HCT116 (cell line): ENCODE measurements at regions not wholly inside any gene's neighbourhood (a gene's known extent, or its start where the extent isn't known, plus 50 kb on each side); places are given as distances from the start of the nearest gene placed in this dataset.

Experiments used
- ATAC-seq: fragments of 200-7000 bp; cut with Tn5 transposase; 2 replicates; pipeline ENCODE4 v1.9.1; 2020; ENCODE audit warnings: mild to moderate bottlenecking, moderate library complexity
- BruUV-seq: library from RNA; stranded (reverse); fragments of 400-500 nt; replicated peaks from 2 replicates; lab custom pipeline; 2021; lab: Mats Ljungman, UMichigan
- CTCF ChIA-PET: fragments of 300-600 bp; sonication (Branson Sonifier 250); formaldehyde crosslinking; loops from one replicate; lab custom pipeline; 2021; ENCODE audit warnings: antibody characterized with exemption; lab: Charles Lee
- POLR2A ChIA-PET: fragments of 300-600, 350-600 bp; sonication (Branson Sonifier 250); formaldehyde crosslinking; loops from one replicate; lab custom pipeline; 2021; ENCODE audit warnings: antibody characterized with exemption; lab: Charles Lee
- RAD21 ChIA-PET, 2 experiments: fragments of 300-600 bp; sonication (Branson Sonifier 250); formaldehyde crosslinking; loops; one replicate each; lab custom pipeline; 2023; ENCODE audit warnings: low total read pairs in 2 of 2; ENCODE audit not compliant: uncharacterized antibody in 2 of 2, unreplicated experiment in 2 of 2, low non-redundant PET in 1 of 2; lab: Charles Lee
- DNase-seq: peaks from one replicate; pipeline ENCODE4 v3.0.0-alpha.2; 2010; ENCODE audit warnings: low read depth, low spot score
- H2AFZ ChIP-seq: fragments of 200-600 bp; shearing (Covaris generic), sonication (generic); 2 replicates; pipeline ENCODE4 v1.6.1; 2017; ENCODE audit warnings: low read depth, mixed run types, mixed read lengths, antibody characterized with exemption, low read length; ENCODE audit not compliant: poor library complexity, severe bottlenecking
- H3K27ac ChIP-seq: 2 replicates; pipeline ENCODE4 v1.5.1; 2012; ENCODE audit warnings: low read depth, low read length
- H3K27me3 ChIP-seq: fragments of 200-600 bp; sonication (generic); 2 replicates; pipeline ENCODE4 v1.6.1; 2016; ENCODE audit warnings: mixed run types, low read length, mixed read lengths; ENCODE audit not compliant: insufficient read depth
- H3K36me3 ChIP-seq, 2 experiments: fragments of 200-500 bp in 1 of 2; fragments of 200-600 bp in 1 of 2; sonication (Bioruptor generic) in 1 of 2; sonication (generic) in 1 of 2; 2 replicates each; pipeline versions ENCODE4 v1.5.1 to v1.6.1; 2014 to 2016; ENCODE audit warnings: low read length in 2 of 2, inconsistent platforms in 1 of 2, mixed read lengths in 1 of 2, mixed run types in 1 of 2; ENCODE audit not compliant: insufficient read depth in 2 of 2, control insufficient read depth in 1 of 2
- H3K4me1 ChIP-seq, 2 experiments: fragments of 200-600 bp in 1 of 2; sonication (generic) in 1 of 2; 2 replicates each; pipeline versions ENCODE4 v1.5.1 to v1.6.1; 2012 to 2017; ENCODE audit warnings: low read length in 2 of 2, inconsistent platforms in 1 of 2, mild to moderate bottlenecking in 1 of 2, mixed read lengths in 1 of 2, mixed run types in 1 of 2, moderate library complexity in 1 of 2; ENCODE audit not compliant: insufficient read depth in 2 of 2, control insufficient read depth in 1 of 2
- H3K4me2 ChIP-seq: fragments of 200-600 bp; sonication (generic); 2 replicates; pipeline ENCODE4 v1.6.1; 2017; ENCODE audit warnings: mixed run types, low read length, mixed read lengths
- H3K4me3 ChIP-seq, 2 experiments: fragments of 200-600 bp in 1 of 2; sonication (generic) in 1 of 2; replicated peaks in 1 of 2; 2 replicates each; pipeline ENCODE4 v1.5.1; 2011 to 2016; ENCODE audit warnings: low read length in 2 of 2, control low read depth in 1 of 2, low read depth in 1 of 2, mild to moderate bottlenecking in 1 of 2, mixed read lengths in 1 of 2, mixed run types in 1 of 2
- H3K79me2 ChIP-seq: fragments of 200-600 bp; sonication (generic); 2 replicates; pipeline ENCODE4 v1.6.1; 2017; ENCODE audit warnings: mild to moderate bottlenecking, mixed run types, low read length, moderate library complexity, mixed read lengths; ENCODE audit not compliant: insufficient read depth
- H3K9ac ChIP-seq: fragments of 200-600 bp; sonication (generic); 2 replicates; pipeline ENCODE4 v1.6.1; 2016; ENCODE audit warnings: low read length, mixed read lengths
- H3K9me2 ChIP-seq: fragments of 200-600 bp; sonication (generic), shearing (Covaris generic); 2 replicates; pipeline ENCODE4 v1.6.1; 2017; ENCODE audit warnings: mixed run types, mild to moderate bottlenecking, moderate library complexity; ENCODE audit not compliant: insufficient read depth
- H3K9me3 ChIP-seq, 2 experiments: fragments of 200-500 bp in 1 of 2; fragments of 200-600 bp in 1 of 2; sonication (Bioruptor generic) in 1 of 2; sonication (generic) in 1 of 2; 2 replicates each; pipeline ENCODE4 v1.6.1; 2014 to 2017; ENCODE audit warnings: low read length in 2 of 2, mixed read lengths in 2 of 2, inconsistent platforms in 1 of 2, low read depth in 1 of 2, mild to moderate bottlenecking in 1 of 2, mixed run types in 1 of 2, moderate library complexity in 1 of 2; ENCODE audit not compliant: control insufficient read depth in 1 of 2, insufficient read depth in 1 of 2
- H4K20me1 ChIP-seq: fragments of 200-600 bp; sonication (generic), shearing (Covaris generic); 2 replicates; pipeline ENCODE4 v1.6.1; 2017; ENCODE audit warnings: mixed run types, mild to moderate bottlenecking, moderate library complexity; ENCODE audit not compliant: insufficient read depth
- CBX3 ChIP-seq: IDR thresholded peaks from 2 replicates; pipeline ENCODE4 v1.6.1; 2012; ENCODE audit warnings: low read depth
- CEBPB ChIP-seq: IDR thresholded peaks from 2 replicates; pipeline ENCODE4 v1.6.1; 2012; ENCODE audit warnings: low read depth
- ELF1 ChIP-seq: IDR thresholded peaks from 2 replicates; pipeline ENCODE4 v1.6.1; 2012; ENCODE audit warnings: low read depth, borderline replicate concordance
- EZH2 ChIP-seq: fragments of 200-600 bp; sonication (generic); IDR thresholded peaks from 2 replicates; pipeline ENCODE4 v1.6.1; 2017; ENCODE audit warnings: antibody characterized with exemption, mixed run types
- EZH2phosphoT487 ChIP-seq: fragments of 200-600 bp; IDR thresholded peaks from 2 replicates; pipeline ENCODE4 v1.6.1; 2018; ENCODE audit warnings: antibody characterized with exemption, borderline replicate concordance
- JUND ChIP-seq: IDR thresholded peaks from 2 replicates; pipeline ENCODE4 v1.6.1; 2012
- POLR2A ChIP-seq: IDR thresholded peaks from 2 replicates; pipeline ENCODE4 v1.7.0; 2011; ENCODE audit warnings: borderline replicate concordance; ENCODE audit not compliant: insufficient read depth, insufficient read length; ENCODE audit errors: extremely low read depth
- POLR2AphosphoS5 ChIP-seq: IDR thresholded peaks from 2 replicates; pipeline ENCODE4 v1.6.1; 2011; ENCODE audit warnings: mild to moderate bottlenecking, low read depth, low read length, moderate library complexity
- RAD21 ChIP-seq: IDR thresholded peaks from 2 replicates; pipeline ENCODE4 v1.6.1; 2012; ENCODE audit warnings: low read depth, mild to moderate bottlenecking
- SIN3A ChIP-seq: IDR thresholded peaks from 2 replicates; pipeline ENCODE4 v1.6.1; 2012; ENCODE audit warnings: low read depth
- SP1 ChIP-seq: IDR thresholded peaks from 2 replicates; pipeline ENCODE4 v1.6.1; 2012; ENCODE audit warnings: low read depth
- TCF7L2 ChIP-seq: IDR thresholded peaks from 2 replicates; pipeline ENCODE4 v1.7.0; 2011; ENCODE audit warnings: borderline replicate concordance, inconsistent platforms; ENCODE audit not compliant: insufficient read depth, insufficient read length; ENCODE audit errors: extremely low read depth
- ZFX ChIP-seq: fragments of 450-650 bp; IDR thresholded peaks from 2 replicates; pipeline ENCODE4 v1.6.1; 2017
- intact Hi-C: fragments of 100-400 bp; cut with micrococcal nuclease; formaldehyde crosslinking; loops from 2 replicates; pipeline ENCODE4 v1.10.0; 2022
- TF ChIP-seq, protein P1 (sequence below): IDR thresholded peaks from 2 replicates; pipeline ENCODE4 v1.6.1; 2012
- TF ChIP-seq, protein P2 (sequence below): IDR thresholded peaks from 2 replicates; pipeline ENCODE4 v1.6.1; 2012; ENCODE audit warnings: low read depth
- TF ChIP-seq, protein P3 (sequence below), 3 experiments: fragments of 200-600 bp in 1 of 3; sonication (generic) in 1 of 3; IDR thresholded peaks in 2 of 3; conservative IDR thresholded peaks in 1 of 3; 2 replicates each; pipeline ENCODE4 v1.5.1; 2012 to 2017; ENCODE audit warnings: low read depth in 2 of 3, low read length in 2 of 3, antibody characterized with exemption in 1 of 3, borderline replicate concordance in 1 of 3, control low read depth in 1 of 3, mild to moderate bottlenecking in 1 of 3, mixed read lengths in 1 of 3, mixed run types in 1 of 3, moderate library complexity in 1 of 3; ENCODE audit not compliant: insufficient read depth in 1 of 3

DNA sequence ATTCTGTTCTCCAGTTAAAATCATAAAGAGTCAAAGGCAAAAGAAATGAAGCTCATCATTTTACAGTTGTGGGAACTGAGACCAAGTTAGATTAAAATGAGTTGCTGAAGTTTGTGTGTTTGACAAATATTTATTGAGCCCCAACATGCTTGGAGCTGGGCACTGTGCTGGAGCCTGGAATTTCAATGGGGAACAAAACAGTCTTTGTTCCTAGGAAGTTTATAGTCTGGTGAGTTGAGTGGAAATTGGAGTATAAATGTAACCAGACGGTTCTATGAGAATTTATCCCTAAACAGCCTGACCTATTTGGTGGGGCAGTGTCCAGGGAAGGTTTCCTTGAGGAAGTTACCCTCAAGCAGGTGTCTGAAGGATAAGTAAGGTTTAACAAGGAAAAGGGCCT, 294.4 kb downstream of the PRDM2 start:
- Histone ChIP-seq H4K20me1 (no peaks in the 10 kb centered on the region), H3K4me3 (no peak overlapping the region), H3K4me2 (no peak overlapping the region), H2AFZ (no peak overlapping the region), H3K27me3 (0 out of 2 replicates have a peak, but pooled peaks cover 5% of the 10 kb centered on the region), H3K9me2 (no peaks in the 10 kb centered on the region), H3K9ac (no peak overlapping the region), H3K79me2 (no peaks in the 10 kb centered on the region), H3K9me3 (no peaks in the 10 kb centered on the region), H3K27ac (no peak overlapping the region), H3K36me3 (no peaks in the 10 kb centered on the region), H3K4me1 (no peaks in the 10 kb centered on the region)
- ChIA-PET CTCF (no interaction called here), RAD21 (no interaction called here), POLR2A (no interaction called here)
- BruUV-seq: no TSS peak
- TF ChIP-seq CEBPB (no peak), POLR2AphosphoS5 (no peak), SP1 (no peak), RAD21 (no peak), EZH2phosphoT487 (no peak), ELF1 (no peak), JUND (no peak), TCF7L2 (no peak), POLR2A (no peak), SIN3A (no peak), EZH2 (no peak), ZFX (no peak), CBX3 (no peak)
- TF ChIP-seq, protein P1, sequence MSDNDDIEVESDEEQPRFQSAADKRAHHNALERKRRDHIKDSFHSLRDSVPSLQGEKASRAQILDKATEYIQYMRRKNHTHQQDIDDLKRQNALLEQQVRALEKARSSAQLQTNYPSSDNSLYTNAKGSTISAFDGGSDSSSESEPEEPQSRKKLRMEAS: no peak
- TF ChIP-seq, protein P2, sequence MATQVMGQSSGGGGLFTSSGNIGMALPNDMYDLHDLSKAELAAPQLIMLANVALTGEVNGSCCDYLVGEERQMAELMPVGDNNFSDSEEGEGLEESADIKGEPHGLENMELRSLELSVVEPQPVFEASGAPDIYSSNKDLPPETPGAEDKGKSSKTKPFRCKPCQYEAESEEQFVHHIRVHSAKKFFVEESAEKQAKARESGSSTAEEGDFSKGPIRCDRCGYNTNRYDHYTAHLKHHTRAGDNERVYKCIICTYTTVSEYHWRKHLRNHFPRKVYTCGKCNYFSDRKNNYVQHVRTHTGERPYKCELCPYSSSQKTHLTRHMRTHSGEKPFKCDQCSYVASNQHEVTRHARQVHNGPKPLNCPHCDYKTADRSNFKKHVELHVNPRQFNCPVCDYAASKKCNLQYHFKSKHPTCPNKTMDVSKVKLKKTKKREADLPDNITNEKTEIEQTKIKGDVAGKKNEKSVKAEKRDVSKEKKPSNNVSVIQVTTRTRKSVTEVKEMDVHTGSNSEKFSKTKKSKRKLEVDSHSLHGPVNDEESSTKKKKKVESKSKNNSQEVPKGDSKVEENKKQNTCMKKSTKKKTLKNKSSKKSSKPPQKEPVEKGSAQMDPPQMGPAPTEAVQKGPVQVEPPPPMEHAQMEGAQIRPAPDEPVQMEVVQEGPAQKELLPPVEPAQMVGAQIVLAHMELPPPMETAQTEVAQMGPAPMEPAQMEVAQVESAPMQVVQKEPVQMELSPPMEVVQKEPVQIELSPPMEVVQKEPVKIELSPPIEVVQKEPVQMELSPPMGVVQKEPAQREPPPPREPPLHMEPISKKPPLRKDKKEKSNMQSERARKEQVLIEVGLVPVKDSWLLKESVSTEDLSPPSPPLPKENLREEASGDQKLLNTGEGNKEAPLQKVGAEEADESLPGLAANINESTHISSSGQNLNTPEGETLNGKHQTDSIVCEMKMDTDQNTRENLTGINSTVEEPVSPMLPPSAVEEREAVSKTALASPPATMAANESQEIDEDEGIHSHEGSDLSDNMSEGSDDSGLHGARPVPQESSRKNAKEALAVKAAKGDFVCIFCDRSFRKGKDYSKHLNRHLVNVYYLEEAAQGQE: no peak
- TF ChIP-seq, protein P3, sequence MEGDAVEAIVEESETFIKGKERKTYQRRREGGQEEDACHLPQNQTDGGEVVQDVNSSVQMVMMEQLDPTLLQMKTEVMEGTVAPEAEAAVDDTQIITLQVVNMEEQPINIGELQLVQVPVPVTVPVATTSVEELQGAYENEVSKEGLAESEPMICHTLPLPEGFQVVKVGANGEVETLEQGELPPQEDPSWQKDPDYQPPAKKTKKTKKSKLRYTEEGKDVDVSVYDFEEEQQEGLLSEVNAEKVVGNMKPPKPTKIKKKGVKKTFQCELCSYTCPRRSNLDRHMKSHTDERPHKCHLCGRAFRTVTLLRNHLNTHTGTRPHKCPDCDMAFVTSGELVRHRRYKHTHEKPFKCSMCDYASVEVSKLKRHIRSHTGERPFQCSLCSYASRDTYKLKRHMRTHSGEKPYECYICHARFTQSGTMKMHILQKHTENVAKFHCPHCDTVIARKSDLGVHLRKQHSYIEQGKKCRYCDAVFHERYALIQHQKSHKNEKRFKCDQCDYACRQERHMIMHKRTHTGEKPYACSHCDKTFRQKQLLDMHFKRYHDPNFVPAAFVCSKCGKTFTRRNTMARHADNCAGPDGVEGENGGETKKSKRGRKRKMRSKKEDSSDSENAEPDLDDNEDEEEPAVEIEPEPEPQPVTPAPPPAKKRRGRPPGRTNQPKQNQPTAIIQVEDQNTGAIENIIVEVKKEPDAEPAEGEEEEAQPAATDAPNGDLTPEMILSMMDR (IDR thresholded peaks at IDR 0.05 in 2 of 3, conservative IDR thresholded peaks at IDR 0.05 in 1 of 3; ENCODE audit: borderline replicate concordance in 1 of 3, insufficient read depth in 1 of 3, low read depth in 2 of 3, low read length in 2 of 3): no peak
- intact Hi-C loops: no loop called here
- DNase-seq (no peak), ATAC-seq (no peak)
